ENCODE measurements at regions not wholly inside any gene's neighbourhood (a gene's known extent, or its start where the extent isn't known, plus 50 kb on each side); places are given as distances from the start of the nearest gene placed in this dataset.

GRCh38 chr1:176315519-176316220 is 108.6 kb upstream of the COP1 start:
- TF ChIP-seq CTCF (IDR thresholded peaks at IDR 0.05) (no peak), POLR2A (IDR thresholded peaks at IDR 0.05) (no peak)
